ENCODE measurements at regions not wholly inside any gene's neighbourhood (a gene's known extent, or its start where the extent isn't known, plus 50 kb on each side); places are given as distances from the start of the nearest gene placed in this dataset.

- no peaks in the 10 kb centered on the region for H3K4me1 Mint-ChIP-seq
- no peaks in the 10 kb centered on the region for H3K36me3 Mint-ChIP-seq (ENCODE audit: low read depth)
- H3K27me3 Mint-ChIP-seq: no peaks in the 10 kb centered on the region
- no peak overlapping the region for H3K4me3 Mint-ChIP-seq
- ChIA-PET CTCF (no interaction called here), POLR2A (no interaction called here)
- H3K9me3 Mint-ChIP-seq: no peaks in the 10 kb centered on the region
- no peak for DNase-seq
- H3K27ac Mint-ChIP-seq: no peak overlapping the region
These were observed 512.6 kb downstream of the GLRX3 start for GRCh38 chr10:130648807-130649206.

- Mint-ChIP-seq H3K27ac (no peak overlapping the region), H3K4me3 (no peak overlapping the region), H3K36me3 (ENCODE audit: low read depth) (no peaks in the 10 kb centered on the region), H3K9me3 (no peaks in the 10 kb centered on the region), H3K27me3 (no peaks in the 10 kb centered on the region), H3K4me1 (no peaks in the 10 kb centered on the region)
- no peak for DNase-seq
- ChIA-PET POLR2A (no interaction called here), CTCF (no interaction called here)
These were observed 516.4 kb downstream of the GLRX3 start for GRCh38 chr10:130652544-130652943.

- CTCF ChIA-PET: no interaction called here
- H3K36me3 Mint-ChIP-seq (ENCODE audit: low read depth): no peaks in the 10 kb centered on the region
- no peak for DNase-seq
- H3K27me3 Mint-ChIP-seq: no peaks in the 10 kb centered on the region
- no peak overlapping the region for H3K27ac Mint-ChIP-seq
- POLR2A ChIA-PET: no interaction called here
- H3K4me3 Mint-ChIP-seq: no peak overlapping the region
- no peaks in the 10 kb centered on the region for H3K4me1 Mint-ChIP-seq
- no peaks in the 10 kb centered on the region for H3K9me3 Mint-ChIP-seq
These were observed 516.9 kb downstream of the GLRX3 start for GRCh38 chr10:130652964-130653578.

GRCh38 chr10:130654726-130655125 lies 518.5 kb downstream of the GLRX3 start:
- CTCF ChIA-PET: no interaction called here
- no peaks in the 10 kb centered on the region for H3K4me1 Mint-ChIP-seq
- no peak overlapping the region for H3K4me3 Mint-ChIP-seq
- DNase-seq: no peak
- H3K9me3 Mint-ChIP-seq: no peaks in the 10 kb centered on the region
- H3K27me3 Mint-ChIP-seq: no peaks in the 10 kb centered on the region
- no peaks in the 10 kb centered on the region for H3K36me3 Mint-ChIP-seq (ENCODE audit: low read depth)
- H3K27ac Mint-ChIP-seq: no peak overlapping the region
- POLR2A ChIA-PET: no interaction called here

GRCh38 chr10:130655313-130656186 lies 519.4 kb downstream of the GLRX3 start:
- no peak for DNase-seq
- Mint-ChIP-seq H3K9me3 (no peaks in the 10 kb centered on the region), H3K4me1 (no peaks in the 10 kb centered on the region), H3K27me3 (no peaks in the 10 kb centered on the region), H3K27ac (no peak overlapping the region), H3K4me3 (no peak overlapping the region), H3K36me3 (ENCODE audit: low read depth) (no peaks in the 10 kb centered on the region)
- ChIA-PET CTCF (interaction anchor here (1.1 kb wide), 1 partner anchor 14 kb away, joined by 3 read pairs; no protein-coding TSS in a partner anchor), POLR2A (no interaction called here)

- ChIA-PET CTCF (interaction anchor here (1.1 kb wide), 1 partner anchor 14 kb away, joined by 3 read pairs; no protein-coding TSS in a partner anchor), POLR2A (no interaction called here)
These were observed 520.0 kb downstream of the GLRX3 start for GRCh38 chr10:130656187-130656575.

GRCh38 chr10:130656582-130657133 lies 520.5 kb downstream of the GLRX3 start:
- no peak overlapping the region for H3K27ac Mint-ChIP-seq
- H3K27me3 Mint-ChIP-seq: no peaks in the 10 kb centered on the region
- ChIA-PET CTCF (no interaction called here), POLR2A (no interaction called here)
- H3K4me3 Mint-ChIP-seq: no peak overlapping the region
- no peaks in the 10 kb centered on the region for H3K4me1 Mint-ChIP-seq
- no peaks in the 10 kb centered on the region for H3K9me3 Mint-ChIP-seq
- DNase-seq: no peak
- no peaks in the 10 kb centered on the region for H3K36me3 Mint-ChIP-seq (ENCODE audit: low read depth)

More at GRCh38 chr10:130656187-130656575, 520.0 kb downstream of the GLRX3 start:
- H3K4me3 Mint-ChIP-seq: no peak overlapping the region
- H3K36me3 Mint-ChIP-seq (ENCODE audit: low read depth): no peaks in the 10 kb centered on the region
- H3K27ac Mint-ChIP-seq: no peak overlapping the region
- no peaks in the 10 kb centered on the region for H3K27me3 Mint-ChIP-seq
- H3K9me3 Mint-ChIP-seq: no peaks in the 10 kb centered on the region
- H3K4me1 Mint-ChIP-seq: no peaks in the 10 kb centered on the region
- no peak for DNase-seq

- Mint-ChIP-seq H3K36me3 (ENCODE audit: low read depth) (no peaks in the 10 kb centered on the region), H3K27me3 (no peaks in the 10 kb centered on the region), H3K9me3 (no peaks in the 10 kb centered on the region), H3K27ac (no peak overlapping the region), H3K4me1 (no peaks in the 10 kb centered on the region), H3K4me3 (no peak overlapping the region)
- DNase-seq: no peak
- ChIA-PET POLR2A (no interaction called here), CTCF (no interaction called here)
These were observed 522.6 kb downstream of the GLRX3 start for GRCh38 chr10:130658687-130659290.

GRCh38 chr10:130659528-130659927 lies 523.3 kb downstream of the GLRX3 start:
- ChIA-PET CTCF (no interaction called here), POLR2A (no interaction called here)
- no peak overlapping the region for H3K4me3 Mint-ChIP-seq
- DNase-seq: no peak
- H3K36me3 Mint-ChIP-seq (ENCODE audit: low read depth): no peaks in the 10 kb centered on the region
- H3K9me3 Mint-ChIP-seq: no peaks in the 10 kb centered on the region
- H3K27me3 Mint-ChIP-seq: no peaks in the 10 kb centered on the region
- H3K4me1 Mint-ChIP-seq: no peaks in the 10 kb centered on the region
- H3K27ac Mint-ChIP-seq: no peak overlapping the region

GRCh38 chr10:130660266-130660665 lies 524.1 kb downstream of the GLRX3 start:
- ChIA-PET POLR2A (no interaction called here), CTCF (no interaction called here)
- H3K27ac Mint-ChIP-seq: no peak overlapping the region
- no peak for DNase-seq
- no peaks in the 10 kb centered on the region for H3K9me3 Mint-ChIP-seq
- no peaks in the 10 kb centered on the region for H3K4me1 Mint-ChIP-seq
- no peaks in the 10 kb centered on the region for H3K36me3 Mint-ChIP-seq (ENCODE audit: low read depth)
- no peak overlapping the region for H3K4me3 Mint-ChIP-seq
- no peaks in the 10 kb centered on the region for H3K27me3 Mint-ChIP-seq

- Mint-ChIP-seq H3K4me1 (no peaks in the 10 kb centered on the region), H3K9me3 (no peaks in the 10 kb centered on the region), H3K36me3 (ENCODE audit: low read depth) (no peaks in the 10 kb centered on the region), H3K27ac (no peak overlapping the region), H3K27me3 (no peaks in the 10 kb centered on the region), H3K4me3 (no peak overlapping the region)
- ChIA-PET CTCF (no interaction called here), POLR2A (no interaction called here)
- no peak for DNase-seq
These were observed 525.2 kb downstream of the GLRX3 start for GRCh38 chr10:130661419-130661818.

GRCh38 chr10:130662775-130663174 lies 526.6 kb downstream of the GLRX3 start:
- no peak overlapping the region for H3K4me3 Mint-ChIP-seq
- ChIA-PET CTCF (no interaction called here), POLR2A (no interaction called here)
- no peaks in the 10 kb centered on the region for H3K4me1 Mint-ChIP-seq
- H3K27me3 Mint-ChIP-seq: no peaks in the 10 kb centered on the region
- DNase-seq: no peak
- H3K9me3 Mint-ChIP-seq: no peaks in the 10 kb centered on the region
- no peak overlapping the region for H3K27ac Mint-ChIP-seq
- no peaks in the 10 kb centered on the region for H3K36me3 Mint-ChIP-seq (ENCODE audit: low read depth)

- CTCF ChIA-PET: no interaction called here
- Mint-ChIP-seq H3K27me3 (no peaks in the 10 kb centered on the region), H3K36me3 (ENCODE audit: low read depth) (no peaks in the 10 kb centered on the region), H3K4me1 (no peaks in the 10 kb centered on the region), H3K4me3 (no peak overlapping the region), H3K9me3 (no peaks in the 10 kb centered on the region), H3K27ac (no peak overlapping the region)
- DNase-seq: no peak
- POLR2A ChIA-PET: no interaction called here
These were observed 528.3 kb downstream of the GLRX3 start for GRCh38 chr10:130664526-130664925.
